ENCODE measurements at regions not wholly inside any gene's neighbourhood (a gene's known extent, or its start where the extent isn't known, plus 50 kb on each side); places are given as distances from the start of the nearest gene placed in this dataset.

GRCh38 chr7:79619216-79619615, 165.7 kb upstream of the MAGI2 start:
- in situ Hi-C loops (cut with MboI; ENCODE audit: low sequenced_read_pairs in 4 of 4) (no loop called here), intact Hi-C loops (cut with DNase I; ENCODE audit: low total_unique reads) (no loop called here)
- TF ChIP-seq, protein P1, sequence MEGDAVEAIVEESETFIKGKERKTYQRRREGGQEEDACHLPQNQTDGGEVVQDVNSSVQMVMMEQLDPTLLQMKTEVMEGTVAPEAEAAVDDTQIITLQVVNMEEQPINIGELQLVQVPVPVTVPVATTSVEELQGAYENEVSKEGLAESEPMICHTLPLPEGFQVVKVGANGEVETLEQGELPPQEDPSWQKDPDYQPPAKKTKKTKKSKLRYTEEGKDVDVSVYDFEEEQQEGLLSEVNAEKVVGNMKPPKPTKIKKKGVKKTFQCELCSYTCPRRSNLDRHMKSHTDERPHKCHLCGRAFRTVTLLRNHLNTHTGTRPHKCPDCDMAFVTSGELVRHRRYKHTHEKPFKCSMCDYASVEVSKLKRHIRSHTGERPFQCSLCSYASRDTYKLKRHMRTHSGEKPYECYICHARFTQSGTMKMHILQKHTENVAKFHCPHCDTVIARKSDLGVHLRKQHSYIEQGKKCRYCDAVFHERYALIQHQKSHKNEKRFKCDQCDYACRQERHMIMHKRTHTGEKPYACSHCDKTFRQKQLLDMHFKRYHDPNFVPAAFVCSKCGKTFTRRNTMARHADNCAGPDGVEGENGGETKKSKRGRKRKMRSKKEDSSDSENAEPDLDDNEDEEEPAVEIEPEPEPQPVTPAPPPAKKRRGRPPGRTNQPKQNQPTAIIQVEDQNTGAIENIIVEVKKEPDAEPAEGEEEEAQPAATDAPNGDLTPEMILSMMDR (IDR thresholded peaks at IDR 0.05 in 4 of 5, conservative IDR thresholded peaks at IDR 0.05 in 1 of 5), result no peak
- TF ChIP-seq POLR2A (IDR thresholded peaks at IDR 0.05), result no peak
- H3K9me3 ChIP-seq, result no peaks in the 10 kb centered on the region
- no peak for ATAC-seq
- H3K4me1 ChIP-seq, result no peaks in the 10 kb centered on the region
- no peak overlapping the region for H3K27ac ChIP-seq
- no peaks in the 10 kb centered on the region for H3K36me3 ChIP-seq
- H3K27me3 ChIP-seq, result no peaks in the 10 kb centered on the region
- DNase-seq, result no peak
- H3K4me3 ChIP-seq, result no peak overlapping the region

DNA sequence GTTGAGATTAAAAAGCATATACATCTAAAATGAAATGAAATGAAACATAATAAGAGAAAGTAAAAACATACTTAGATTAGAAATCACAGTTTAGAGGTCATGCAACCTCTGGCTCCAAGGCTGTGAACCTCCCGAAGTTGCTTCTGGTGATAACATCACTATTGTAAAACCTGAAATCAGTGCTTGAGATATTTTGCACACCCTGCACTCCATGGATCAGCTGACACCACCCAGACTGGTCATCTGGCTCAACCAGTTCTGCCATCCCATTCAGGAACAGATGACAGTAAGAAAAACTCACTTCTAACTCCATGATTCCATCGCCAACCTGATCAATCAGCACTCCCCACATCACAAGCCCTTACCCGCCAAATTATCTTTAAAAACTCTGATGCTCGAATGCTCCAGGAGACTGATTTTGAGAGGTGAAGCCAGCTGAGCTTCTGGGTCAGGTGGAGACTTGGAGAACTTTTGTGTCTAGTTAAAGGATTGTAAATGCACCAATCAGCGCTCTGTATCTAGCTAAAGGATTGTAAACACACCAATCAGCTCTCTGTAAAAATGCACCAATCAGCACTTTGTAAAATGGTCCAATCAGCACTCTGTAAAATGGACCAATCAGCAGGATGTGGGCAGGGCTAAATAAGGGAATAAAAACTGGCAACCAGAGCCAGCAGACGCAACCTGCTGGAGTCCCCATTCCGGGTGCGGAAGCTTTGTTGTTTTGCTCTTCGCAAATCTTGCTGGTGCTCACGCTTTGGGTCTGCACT, 162.6 kb upstream of the MAGI2 start:
- TF ChIP-seq, protein P1 (IDR thresholded peaks at IDR 0.05 in 4 of 5, conservative IDR thresholded peaks at IDR 0.05 in 1 of 5), result no peak
- no peak for TF ChIP-seq POLR2A (IDR thresholded peaks at IDR 0.05)
- in situ Hi-C loops (cut with MboI; ENCODE audit: low sequenced_read_pairs in 4 of 4), result no loop called here
- Histone ChIP-seq H3K36me3 (no peaks in the 10 kb centered on the region), H3K4me3 (no peak overlapping the region), H3K27ac (no peak overlapping the region), H3K4me1 (no peaks in the 10 kb centered on the region), H3K9me3 (no peaks in the 10 kb centered on the region), H3K27me3 (no peaks in the 10 kb centered on the region)
- intact Hi-C loops (cut with DNase I; ENCODE audit: low total_unique reads), result no loop called here
- no peak for DNase-seq
- no peak for ATAC-seq

DNA sequence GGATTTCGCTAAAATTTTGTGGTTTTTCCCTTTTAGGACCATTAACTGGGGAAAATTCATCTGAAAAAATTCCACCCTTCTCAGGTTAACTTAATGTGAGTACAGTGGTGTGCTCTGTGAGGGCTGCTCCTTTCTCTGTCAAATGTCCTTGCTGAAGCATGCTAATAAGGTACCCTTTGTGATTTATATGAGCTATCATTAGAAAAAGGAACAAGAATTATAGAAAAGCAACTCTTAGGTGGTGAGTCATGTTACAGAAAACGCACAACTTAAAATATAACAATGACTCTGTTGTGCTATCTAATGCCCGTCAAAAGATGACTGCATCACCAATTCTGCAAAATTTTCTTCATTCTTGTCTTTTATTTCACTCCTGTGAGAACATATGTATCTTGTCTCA, 162.0 kb upstream of the MAGI2 start:
- TF ChIP-seq, protein P1 (IDR thresholded peaks at IDR 0.05 in 4 of 5, conservative IDR thresholded peaks at IDR 0.05 in 1 of 5), result no peak
- in situ Hi-C loops (cut with MboI; ENCODE audit: low sequenced_read_pairs in 4 of 4), result no loop called here
- intact Hi-C loops (cut with DNase I; ENCODE audit: low total_unique reads), result no loop called here
- no peak for ATAC-seq
- H3K27me3 ChIP-seq, result no peaks in the 10 kb centered on the region
- no peaks in the 10 kb centered on the region for H3K4me1 ChIP-seq
- no peak for DNase-seq
- H3K36me3 ChIP-seq, result no peaks in the 10 kb centered on the region
- H3K4me3 ChIP-seq, result no peak overlapping the region
- H3K9me3 ChIP-seq, result no peaks in the 10 kb centered on the region
- H3K27ac ChIP-seq, result no peak overlapping the region

- Histone ChIP-seq H3K4me1 (no peaks in the 10 kb centered on the region), H3K27ac (no peak overlapping the region), H3K36me3 (no peaks in the 10 kb centered on the region), H3K9me3 (no peaks in the 10 kb centered on the region), H3K27me3 (no peaks in the 10 kb centered on the region), H3K4me3 (no peak overlapping the region)
- TF ChIP-seq POLR2A (IDR thresholded peaks at IDR 0.05), result no peak
- intact Hi-C loops (cut with DNase I; ENCODE audit: low total_unique reads) (no loop called here), in situ Hi-C loops (cut with MboI; ENCODE audit: low sequenced_read_pairs in 4 of 4) (no loop called here)
- DNase-seq (no peak), ATAC-seq (no peak)
Observed at GRCh38 chr7:79612903-79613302, 159.4 kb upstream of the MAGI2 start.

DNA sequence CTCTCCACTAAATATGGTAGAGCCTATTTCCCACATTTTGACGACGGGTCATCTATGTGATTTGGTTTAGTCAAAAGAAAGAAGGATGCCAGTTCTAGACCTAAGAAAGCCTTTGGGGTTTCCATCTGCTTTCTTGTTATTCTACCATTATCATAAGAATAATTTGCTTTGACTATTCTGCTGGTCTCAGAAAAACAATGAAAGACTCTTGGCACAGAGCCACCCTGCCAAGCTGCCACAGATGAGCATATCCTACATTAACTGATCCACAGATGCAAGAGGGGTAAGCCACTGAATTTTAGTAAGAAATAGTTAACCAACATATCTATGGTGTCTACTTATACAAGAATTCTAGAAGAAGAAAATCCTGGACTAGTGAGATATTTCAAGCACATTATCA, 158.6 kb upstream of the MAGI2 start:
- in situ Hi-C loops (cut with MboI; ENCODE audit: low sequenced_read_pairs in 4 of 4), result no loop called here
- intact Hi-C loops (cut with DNase I; ENCODE audit: low total_unique reads), result no loop called here
- Histone ChIP-seq H3K4me1 (no peaks in the 10 kb centered on the region), H3K9me3 (no peaks in the 10 kb centered on the region), H3K4me3 (no peak overlapping the region), H3K27ac (no peak overlapping the region), H3K27me3 (no peaks in the 10 kb centered on the region), H3K36me3 (no peaks in the 10 kb centered on the region)
- TF ChIP-seq, protein P1 (IDR thresholded peaks at IDR 0.05 in 4 of 5, conservative IDR thresholded peaks at IDR 0.05 in 1 of 5), result no peak
- TF ChIP-seq POLR2A (IDR thresholded peaks at IDR 0.05), result no peak
- DNase-seq, result no peak
- no peak for ATAC-seq

Measured in gastrocnemius medialis (tissue), 4 donors.